HG02571 (cell line): ENCODE measurements at regions not wholly inside any gene's neighbourhood (a gene's known extent, or its start where the extent isn't known, plus 50 kb on each side); places are given as distances from the start of the nearest gene placed in this dataset.

Experiments used
- ATAC-seq: cut with Tn5 transposase; IDR thresholded peaks from one replicate; pipeline ENCODE4 v1.9.1; 2021; ENCODE audit warnings: mild to moderate bottlenecking, moderate library complexity; ENCODE audit not compliant: unreplicated experiment

GRCh38 chr6:166010136-166010960 lies 157.3 kb downstream of the TBXT start:
- no peak for ATAC-seq

GRCh38 chr6:166009385-166010031 lies 158.1 kb downstream of the TBXT start:
- ATAC-seq: no peak

DNA sequence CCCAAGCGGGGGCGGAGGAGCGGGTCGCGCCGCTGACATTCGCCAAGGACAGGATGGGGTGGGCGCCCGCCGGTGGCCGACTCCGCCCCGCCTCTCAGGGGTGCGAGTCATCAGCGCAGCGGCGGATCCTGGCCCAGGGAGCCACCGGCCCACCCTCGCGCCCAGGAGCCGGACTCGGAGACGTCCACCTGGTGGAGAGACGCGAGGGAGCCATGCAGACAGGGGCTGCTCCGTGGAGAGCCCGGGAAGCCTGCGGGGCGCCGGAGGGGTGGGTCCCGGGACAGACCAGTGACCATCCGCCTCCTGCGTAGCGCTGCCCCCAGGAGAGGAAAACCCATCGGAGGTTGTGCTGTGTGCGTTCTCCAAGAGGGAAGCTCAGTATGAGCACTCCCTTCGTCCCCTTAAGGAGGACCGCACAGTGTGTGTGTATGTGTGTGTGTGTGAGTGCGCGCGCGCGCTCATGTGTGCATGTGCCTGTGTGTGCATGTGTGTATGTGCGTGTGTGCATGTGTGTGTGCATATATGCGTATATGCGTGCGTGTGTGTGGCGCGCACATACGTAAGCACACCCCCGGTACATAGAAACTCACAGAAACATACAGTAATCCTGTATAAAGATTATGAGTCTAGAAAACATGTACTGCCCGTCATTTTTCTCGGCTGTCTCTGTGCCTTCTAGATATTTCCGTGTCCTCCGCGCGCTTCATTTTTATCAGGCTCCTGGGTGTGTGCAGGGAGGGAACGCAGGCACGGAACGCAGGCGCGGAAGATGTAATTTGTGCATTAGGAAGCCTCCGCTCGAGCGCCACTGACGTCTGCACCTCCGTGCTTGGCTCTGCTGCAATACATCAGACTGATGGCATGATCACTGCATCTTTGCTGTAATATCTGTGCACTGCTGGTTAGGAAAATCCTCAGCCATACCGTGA lies 158.9 kb downstream of the TBXT start:
- ATAC-seq: no peak

DNA sequence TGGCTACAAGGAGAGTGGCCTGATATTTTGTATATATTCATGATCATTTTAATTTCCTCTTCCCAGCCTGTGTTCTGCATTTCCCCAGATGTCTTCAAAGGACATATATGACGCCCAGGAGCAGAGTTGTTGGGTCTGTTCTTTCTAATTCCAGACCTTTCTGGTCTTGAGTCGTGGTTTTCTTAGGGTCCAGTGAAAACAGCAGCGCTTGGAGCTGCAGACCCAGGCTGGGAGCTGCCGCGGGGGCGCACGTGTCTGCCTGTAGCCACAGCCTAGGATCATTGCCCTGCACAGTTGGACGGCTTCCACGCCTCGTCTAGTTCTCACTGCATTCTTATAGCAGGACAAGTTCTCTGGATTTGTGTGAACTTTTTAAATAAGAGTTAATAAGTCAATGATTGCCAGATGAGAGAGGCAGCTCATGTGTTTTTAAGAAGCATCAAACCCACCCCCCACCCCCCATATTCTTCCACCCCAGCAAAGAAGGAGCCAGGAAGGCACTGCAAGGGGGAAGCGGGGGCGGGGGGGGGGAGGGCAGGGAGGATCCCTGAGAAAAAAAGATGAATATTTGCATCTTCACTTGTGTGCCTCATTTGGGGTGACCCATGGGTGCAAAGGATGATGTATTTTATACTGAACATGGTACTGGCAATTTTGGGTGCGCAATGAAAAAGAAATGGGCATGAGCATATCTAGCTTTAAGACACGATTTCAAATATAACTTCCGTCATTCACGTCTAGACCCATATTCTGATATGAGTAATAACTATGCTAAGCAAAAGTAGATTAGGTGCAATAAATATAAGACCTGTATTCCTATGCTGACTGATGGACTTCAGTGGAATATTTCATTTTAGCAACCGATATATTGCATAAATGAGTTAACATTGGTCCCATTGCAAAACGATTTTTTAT lies 160.0 kb downstream of the TBXT start:
- no peak for ATAC-seq

DNA sequence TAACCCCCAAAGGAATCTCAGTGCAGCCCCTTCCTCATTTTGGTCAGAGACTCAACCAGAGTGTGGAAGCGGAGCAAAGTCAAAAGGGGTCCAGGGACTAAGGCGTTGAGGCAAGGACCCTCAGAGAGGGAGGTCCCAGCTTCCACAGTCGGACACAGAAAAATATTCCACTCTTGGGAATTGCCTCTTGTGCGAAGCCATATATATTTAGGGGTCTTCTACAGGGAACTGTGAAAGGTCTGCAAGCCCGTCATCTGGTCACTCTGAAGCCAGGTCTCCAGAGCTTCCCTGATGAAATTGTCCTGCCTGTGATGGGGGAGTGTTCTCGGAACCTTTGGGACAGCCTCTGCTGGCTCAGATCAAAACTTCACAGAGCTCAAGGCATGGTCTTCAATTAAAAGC lies 160.8 kb downstream of the TBXT start:
- no peak for ATAC-seq

DNA sequence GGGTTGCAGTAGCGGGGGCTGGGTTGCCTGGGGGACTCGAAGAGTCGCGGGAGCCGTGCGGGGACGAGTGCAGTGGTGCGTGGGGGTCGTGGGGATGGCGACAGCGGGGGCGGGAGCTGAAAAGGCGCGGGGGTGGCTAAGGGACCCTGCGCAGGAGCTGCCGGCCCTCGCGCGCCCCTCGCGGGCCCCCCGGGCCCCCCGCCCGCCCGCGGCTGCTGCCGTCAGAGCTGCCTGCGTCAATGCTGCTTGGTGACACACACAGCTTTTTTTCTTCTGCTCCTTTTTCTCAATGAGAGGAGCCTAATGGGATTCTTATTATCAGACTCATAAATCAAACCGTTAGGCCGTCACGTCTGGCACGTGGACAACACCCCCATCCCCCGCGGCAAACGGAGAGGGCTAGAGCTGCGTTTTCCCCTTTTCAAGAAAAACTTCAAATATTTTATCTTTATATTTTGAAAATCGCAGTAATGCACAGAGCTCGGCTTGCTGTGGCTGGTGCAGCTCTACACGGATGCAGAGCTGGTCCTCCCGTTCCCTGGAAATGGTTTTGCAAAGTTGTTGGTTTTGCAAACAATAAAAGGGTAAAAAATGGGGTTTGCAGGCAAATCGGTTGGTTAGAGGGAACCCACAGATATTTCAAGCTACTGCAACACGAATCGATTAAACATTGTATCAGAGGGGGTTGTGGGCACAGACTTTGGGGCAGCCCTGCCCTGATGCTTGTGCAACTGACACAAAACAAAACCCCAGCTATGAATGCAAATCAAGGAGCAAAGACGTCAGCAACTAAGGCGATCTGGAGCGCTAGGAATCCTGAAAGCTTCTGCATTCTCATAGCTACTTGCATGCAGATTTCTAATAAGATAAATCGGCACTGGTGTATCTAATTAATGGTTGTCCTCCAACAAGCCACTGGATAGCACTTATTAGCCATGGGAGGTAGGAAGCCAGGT lies 161.4 kb downstream of the TBXT start:
- no peak for ATAC-seq

GRCh38 chr6:166005401-166005943 lies 162.2 kb downstream of the TBXT start:
- no peak for ATAC-seq

DNA sequence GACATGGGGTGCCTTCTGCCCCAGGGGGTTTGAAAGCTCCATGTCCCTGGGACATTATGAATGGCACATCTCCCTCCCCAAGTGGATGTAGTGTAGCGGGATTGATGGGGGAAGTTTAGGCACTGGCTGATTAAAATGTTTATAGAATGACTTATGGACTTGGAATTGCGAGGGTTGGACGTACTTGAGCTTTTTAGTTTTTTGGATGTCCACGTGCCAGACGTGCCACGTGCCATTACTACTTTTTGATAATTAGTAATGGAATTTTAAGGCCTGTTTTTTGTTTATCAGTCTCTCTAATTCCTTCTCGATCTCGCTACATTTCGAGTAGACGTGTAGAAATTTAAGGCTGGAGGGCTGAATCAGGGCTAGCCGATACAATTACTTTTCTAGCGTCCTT lies 162.8 kb downstream of the TBXT start:
- ATAC-seq: no peak

GRCh38 chr6:166004471-166004870 lies 163.2 kb downstream of the TBXT start:
- no peak for ATAC-seq

DNA sequence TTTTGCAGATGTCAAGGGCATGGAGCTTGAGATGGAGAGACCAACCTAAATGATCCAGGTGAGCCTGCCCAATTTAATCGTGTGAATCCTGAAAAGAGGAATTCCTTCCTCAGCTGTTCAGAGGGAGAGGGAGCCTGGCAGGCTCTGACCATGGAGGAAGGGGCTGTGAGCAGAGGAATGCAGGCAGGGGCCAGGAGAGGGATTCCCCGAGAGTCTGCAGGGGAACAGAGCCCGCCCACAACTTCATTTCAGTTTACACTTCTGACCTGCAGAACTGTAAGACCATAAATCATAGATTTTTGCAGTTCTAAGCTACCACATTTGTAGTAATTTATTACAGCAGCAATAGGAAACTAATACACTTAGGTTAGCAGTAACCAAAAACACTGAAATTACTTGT lies 164.1 kb downstream of the TBXT start:
- ATAC-seq: no peak

- no peak for ATAC-seq
Measured at GRCh38 chr6:166001359-166001758, 166.3 kb downstream of the TBXT start.

DNA sequence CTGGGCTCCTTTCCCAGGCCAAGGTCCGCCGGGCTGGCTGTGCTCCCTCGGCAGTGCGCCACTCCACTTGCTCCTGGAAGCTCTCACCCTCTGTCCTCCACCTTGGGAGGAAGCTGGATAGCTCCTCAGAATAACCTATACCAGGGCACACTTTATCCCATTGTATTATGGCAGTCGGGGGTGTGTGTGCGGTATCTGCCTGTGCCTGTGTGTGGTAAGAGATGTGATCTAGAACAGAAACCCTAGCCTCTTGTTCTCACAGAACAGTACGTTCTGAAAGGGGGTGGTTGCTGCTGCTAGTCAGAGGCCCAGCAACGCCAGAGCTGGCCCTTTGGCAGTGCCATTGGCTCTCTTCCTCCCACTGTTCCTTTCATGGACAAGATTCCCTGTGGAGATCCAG lies 168.4 kb downstream of the TBXT start:
- ATAC-seq: no peak

DNA sequence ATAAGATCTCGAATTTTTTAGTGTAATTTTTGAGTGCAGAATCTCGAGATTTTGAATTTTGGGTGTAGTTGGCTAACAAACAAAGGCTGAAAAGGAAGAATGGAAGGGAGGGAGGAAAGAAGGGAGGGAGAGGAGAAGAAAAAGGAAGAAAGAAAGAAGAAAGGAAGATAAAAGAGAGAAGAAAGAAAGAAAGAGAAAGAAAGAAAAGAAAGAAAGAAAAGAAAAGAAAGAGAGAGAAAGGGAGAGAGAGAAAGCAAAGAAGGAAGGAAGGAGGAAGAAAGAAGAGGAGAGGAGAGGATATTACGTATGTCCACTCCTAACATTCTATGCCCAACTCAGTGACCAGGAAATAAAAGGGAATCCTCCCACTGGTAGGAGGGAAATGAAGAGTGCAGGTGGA lies 169.6 kb downstream of the TBXT start:
- ATAC-seq: no peak

DNA sequence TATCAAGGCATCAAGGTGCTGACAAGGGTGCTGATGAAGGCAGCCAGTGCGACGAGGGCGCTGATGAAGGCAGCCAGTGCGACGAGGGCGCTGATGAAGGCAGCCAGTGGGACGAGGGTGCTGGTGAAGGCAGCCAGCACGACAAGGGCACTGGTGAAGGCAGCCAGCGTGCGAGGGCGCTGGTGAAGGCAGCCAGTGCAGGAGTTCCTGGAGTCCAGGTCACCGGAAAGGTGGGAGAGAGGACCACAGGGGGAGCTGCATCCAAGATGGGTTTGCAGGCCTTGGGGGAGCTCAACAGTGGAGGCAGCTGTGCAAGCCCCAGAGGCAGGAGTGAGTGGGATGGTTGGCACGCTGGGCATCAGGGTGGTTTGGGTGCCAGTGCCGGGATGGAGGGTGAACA lies 176.3 kb downstream of the TBXT start:
- ATAC-seq: no peak

- no peak for ATAC-seq
Measured at GRCh38 chr6:165990216-165990615, 177.4 kb downstream of the TBXT start.

DNA sequence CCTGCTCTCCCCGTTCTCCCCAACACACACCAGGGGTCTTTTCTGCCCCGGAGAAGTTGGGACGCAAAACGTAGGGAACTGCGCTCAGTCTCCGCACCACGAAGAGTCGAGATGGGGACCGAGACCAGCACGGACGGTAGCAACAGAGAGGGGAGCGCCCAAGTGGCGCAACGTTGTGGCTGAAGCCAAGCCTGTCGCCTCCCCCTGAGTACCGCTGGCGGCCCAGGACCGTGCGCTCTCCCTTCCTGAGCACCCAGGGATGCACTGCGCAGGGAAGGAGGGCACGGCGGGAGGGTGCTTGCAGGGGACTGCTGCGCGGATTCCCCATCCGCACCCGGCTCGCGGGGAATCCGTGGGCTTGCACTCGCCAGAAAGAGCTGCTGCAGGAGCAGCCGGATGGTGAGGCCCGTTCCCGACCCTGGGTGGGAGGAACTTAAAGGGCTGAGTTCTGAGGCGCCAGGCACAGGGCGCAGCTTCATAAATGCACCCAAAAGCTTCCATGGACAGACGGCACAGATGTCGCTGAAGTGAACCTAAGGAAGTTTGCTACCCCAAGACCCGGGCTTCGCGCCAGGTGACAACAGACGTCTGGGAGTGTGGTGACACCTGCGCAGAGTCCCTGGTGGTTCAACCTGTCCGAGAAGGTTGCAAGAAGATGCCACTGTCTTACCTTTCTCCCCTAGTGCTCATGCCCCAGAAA lies 178.7 kb downstream of the TBXT start:
- no peak for ATAC-seq

- ATAC-seq: no peak
Measured at GRCh38 chr6:165988302-165988756, 179.3 kb downstream of the TBXT start.
